SU-DHL-6 (cell line): ENCODE measurements at regions not wholly inside any gene's neighbourhood (a gene's known extent, or its start where the extent isn't known, plus 50 kb on each side); places are given as distances from the start of the nearest gene placed in this dataset.

Source experiments
- CTCF ChIP-seq: fragments of 200-600 bp; sonication (generic); IDR thresholded peaks from one replicate; pipeline ENCODE4 v1.5.1; 2017; ENCODE audit warnings: antibody characterized with exemption, mild to moderate bottlenecking, low read length, moderate library complexity; ENCODE audit not compliant: insufficient read depth, poor library complexity, severe bottlenecking
- EZH2phosphoT487 ChIP-seq: fragments of 200-600 bp; sonication (generic), shearing (Covaris generic); conservative IDR thresholded peaks from 2 replicates; pipeline ENCODE4 v1.6.1; 2018; ENCODE audit warnings: mild to moderate bottlenecking, antibody characterized with exemption, low read length, moderate library complexity, mixed read lengths

GRCh38 chr6:836276-836853 lies 143.4 kb upstream of the EXOC2 start:
- TF ChIP-seq CTCF, result no peak
- no peak for TF ChIP-seq EZH2phosphoT487
